HT-29 (cell line): ENCODE measurements at regions not wholly inside any gene's neighbourhood (a gene's known extent, or its start where the extent isn't known, plus 50 kb on each side); places are given as distances from the start of the nearest gene placed in this dataset.
"Not testable (repeated sequence)": the region's sequence is repeated elsewhere in the genome, so short reads cannot be mapped to it uniquely, and the experiment has no call there.

Experiments
- DNase-seq: peaks from one replicate; pipeline ENCODE4 v3.0.0-alpha.2; 2015; ENCODE audit warnings: low spot score

- no peak for DNase-seq
Observed at GRCh38 chr16:22624800-22625533, 114.3 kb downstream of the NPIPB5 start.

- no peak for DNase-seq
Observed at GRCh38 chr16:22625967-22626366, 115.3 kb downstream of the NPIPB5 start.

- DNase-seq: no peak
Observed at GRCh38 chr16:22627043-22627442, 116.4 kb downstream of the NPIPB5 start.

GRCh38 chr16:22628994-22629393 is 118.3 kb downstream of the NPIPB5 start:
- no peak for DNase-seq

- no peak for DNase-seq
Observed at GRCh38 chr16:22630242-22630641, 119.6 kb downstream of the NPIPB5 start.

- no peak for DNase-seq
Observed at GRCh38 chr16:22631264-22631663, 120.6 kb downstream of the NPIPB5 start.

- DNase-seq: no peak
Observed at GRCh38 chr16:22632606-22633005, 121.9 kb downstream of the NPIPB5 start.

- DNase-seq: no peak
Observed at GRCh38 chr16:22633280-22633679, 122.6 kb downstream of the NPIPB5 start.

- no peak for DNase-seq
Observed at GRCh38 chr16:22633799-22634198, 123.1 kb downstream of the NPIPB5 start.

GRCh38 chr16:22634954-22635353 is 124.3 kb downstream of the NPIPB5 start:
- DNase-seq: no peak

GRCh38 chr16:22635357-22635761 is 124.7 kb downstream of the NPIPB5 start:
- no peak for DNase-seq

- no peak for DNase-seq
Observed at GRCh38 chr16:22635801-22636200, 125.1 kb downstream of the NPIPB5 start.

- no peak for DNase-seq
Observed at GRCh38 chr16:22638393-22639206, 127.9 kb downstream of the NPIPB5 start.

- peak; percentile 66 for DNase-seq
Observed at GRCh38 chr16:22641131-22641628, 130.5 kb downstream of the NPIPB5 start.

GRCh38 chr16:22642416-22643088 is 131.9 kb downstream of the NPIPB5 start:
- DNase-seq: no peak

- not testable (repeated sequence) for DNase-seq
Observed at GRCh38 chr16:22643203-22643602, 132.5 kb downstream of the NPIPB5 start.

- no peak for DNase-seq
Observed at GRCh38 chr16:22643886-22644285, 133.2 kb downstream of the NPIPB5 start.

- DNase-seq: no peak
Observed at GRCh38 chr16:22645868-22646267, 135.2 kb downstream of the NPIPB5 start.

- no peak for DNase-seq
Observed at GRCh38 chr16:22646948-22647556, 136.4 kb downstream of the NPIPB5 start.

- DNase-seq: peak; percentile 16
Observed at GRCh38 chr16:22648141-22648540, 137.4 kb downstream of the NPIPB5 start.

- no peak for DNase-seq
Observed at GRCh38 chr16:22648941-22649340, 138.2 kb downstream of the NPIPB5 start.
